Mesenchymal stem cell (in vitro differentiated cells and primary cell): ENCODE measurements at regions not wholly inside any gene's neighbourhood (a gene's known extent, or its start where the extent isn't known, plus 50 kb on each side); places are given as distances from the start of the nearest gene placed in this dataset.

Experiments used
- DNase-seq: peaks from one replicate; pipeline ENCODE4 v3.0.0-alpha.2; 2013
- H2AFZ ChIP-seq: one replicate; pipeline ENCODE4 v1.6.1; 2013; ENCODE audit warnings: low read depth, mild to moderate bottlenecking, control low read depth, inconsistent platforms, low read length, moderate library complexity
- H2AK5ac ChIP-seq: 2 replicates; pipeline ENCODE4 v1.6.1; 2013; ENCODE audit warnings: low read length, moderate library complexity, mild to moderate bottlenecking, inconsistent platforms; ENCODE audit not compliant: severe bottlenecking
- H2BK120ac ChIP-seq: one replicate; pipeline ENCODE4 v1.6.1; 2013; ENCODE audit warnings: low read depth, mild to moderate bottlenecking, inconsistent platforms, low read length, moderate library complexity
- H2BK12ac ChIP-seq, 2 experiments: one replicate each; pipeline ENCODE4 v1.6.1; 2013; ENCODE audit warnings: inconsistent platforms in 2 of 2, low read length in 2 of 2, mild to moderate bottlenecking in 2 of 2, moderate library complexity in 2 of 2, control low read depth in 1 of 2
- H2BK15ac ChIP-seq: one replicate; pipeline ENCODE4 v1.6.1; 2013; ENCODE audit warnings: mild to moderate bottlenecking, low read depth, inconsistent platforms; ENCODE audit not compliant: poor library complexity, severe bottlenecking
- H2BK5ac ChIP-seq: 2 replicates; pipeline ENCODE4 v1.6.1; 2013; ENCODE audit warnings: low read depth, mild to moderate bottlenecking, low read length, control low read depth, inconsistent platforms; ENCODE audit not compliant: poor library complexity, severe bottlenecking
- H3K14ac ChIP-seq, 2 experiments: one replicate each; pipeline ENCODE4 v1.6.1; 2013; ENCODE audit warnings: inconsistent platforms in 2 of 2, low read length in 2 of 2, control low read depth in 1 of 2, mild to moderate bottlenecking in 1 of 2, moderate library complexity in 1 of 2
- H3K18ac ChIP-seq, 2 experiments: one replicate each; pipeline ENCODE4 v1.6.1; 2013; ENCODE audit warnings: inconsistent platforms in 2 of 2, low read length in 2 of 2, control low read depth in 1 of 2, low read depth in 1 of 2, mild to moderate bottlenecking in 1 of 2
- H3K23ac ChIP-seq, 2 experiments: one replicate each; pipeline ENCODE4 v1.6.1; 2013; ENCODE audit warnings: inconsistent platforms in 2 of 2, low read length in 2 of 2, mild to moderate bottlenecking in 2 of 2, moderate library complexity in 2 of 2, control low read depth in 1 of 2
- H3K27ac ChIP-seq: 2 replicates; pipeline ENCODE4 v1.5.1; 2013; ENCODE audit warnings: mild to moderate bottlenecking, moderate library complexity, low read length, control low read depth, inconsistent platforms; ENCODE audit not compliant: poor library complexity, severe bottlenecking
- H3K27me3 ChIP-seq, 2 experiments: 2 replicates each; pipeline versions ENCODE4 v1.6.1 to v1.7.0; 2013; ENCODE audit warnings: low read length in 2 of 2, mild to moderate bottlenecking in 2 of 2, moderate library complexity in 2 of 2, control low read depth in 1 of 2, inconsistent platforms in 1 of 2; ENCODE audit not compliant: control insufficient read depth in 1 of 2, insufficient read depth in 1 of 2
- H3K36me3 ChIP-seq, 2 experiments: 2 replicates each; pipeline versions ENCODE4 v1.6.1 to v1.7.0; 2013; ENCODE audit warnings: low read length in 2 of 2, control low read depth in 1 of 2, inconsistent platforms in 1 of 2, low read depth in 1 of 2, mild to moderate bottlenecking in 1 of 2; ENCODE audit not compliant: insufficient read depth in 2 of 2, control insufficient read depth in 1 of 2
- H3K4ac ChIP-seq, 2 experiments: one replicate each; pipeline ENCODE4 v1.6.1; 2013; ENCODE audit warnings: inconsistent platforms in 2 of 2, low read length in 2 of 2, mild to moderate bottlenecking in 2 of 2, moderate library complexity in 2 of 2, control low read depth in 1 of 2, low read depth in 1 of 2
- H3K4me1 ChIP-seq: 2 replicates; pipeline ENCODE4 v1.6.1; 2013; ENCODE audit warnings: low read depth, low read length, control low read depth; ENCODE audit not compliant: control insufficient read depth, insufficient read depth
- H3K4me2 ChIP-seq: 2 replicates; pipeline ENCODE4 v1.6.1; 2013; ENCODE audit warnings: low read length, mild to moderate bottlenecking, inconsistent platforms; ENCODE audit not compliant: poor library complexity, severe bottlenecking
- H3K4me3 ChIP-seq, 2 experiments: 2 replicates each; pipeline versions ENCODE4 v1.5.1 to v1.7.0; 2013; ENCODE audit warnings: low read length in 2 of 2, mild to moderate bottlenecking in 2 of 2, control low read depth in 1 of 2, low read depth in 1 of 2; ENCODE audit not compliant: insufficient read depth in 1 of 2
- H3K79me1 ChIP-seq: replicated peaks from 2 replicates; pipeline ENCODE4 v1.6.1; 2013; ENCODE audit warnings: mild to moderate bottlenecking, control low read depth, low read length, inconsistent platforms; ENCODE audit not compliant: poor library complexity, severe bottlenecking
- H3K9ac ChIP-seq: 2 replicates; pipeline ENCODE4 v1.7.0; 2013; ENCODE audit warnings: mild to moderate bottlenecking, low read length, moderate library complexity
- H3K9me3 ChIP-seq: 2 replicates; pipeline ENCODE4 v1.7.0; 2013; ENCODE audit warnings: mild to moderate bottlenecking, low read length; ENCODE audit not compliant: control insufficient read depth
- H4K8ac ChIP-seq: one replicate; pipeline ENCODE4 v1.6.1; 2013; ENCODE audit warnings: inconsistent platforms, mild to moderate bottlenecking, low read length, moderate library complexity
- H4K91ac ChIP-seq: one replicate; pipeline ENCODE4 v1.6.1; 2013; ENCODE audit warnings: mild to moderate bottlenecking, low read length, inconsistent platforms
- WGBS: methylation state at CpG from one replicate; pipeline ENCODE4 v1.1.7; 2013; ENCODE audit warnings: mixed read lengths; 5-methylcytosine and 5-hydroxymethylcytosine counted together

DNA sequence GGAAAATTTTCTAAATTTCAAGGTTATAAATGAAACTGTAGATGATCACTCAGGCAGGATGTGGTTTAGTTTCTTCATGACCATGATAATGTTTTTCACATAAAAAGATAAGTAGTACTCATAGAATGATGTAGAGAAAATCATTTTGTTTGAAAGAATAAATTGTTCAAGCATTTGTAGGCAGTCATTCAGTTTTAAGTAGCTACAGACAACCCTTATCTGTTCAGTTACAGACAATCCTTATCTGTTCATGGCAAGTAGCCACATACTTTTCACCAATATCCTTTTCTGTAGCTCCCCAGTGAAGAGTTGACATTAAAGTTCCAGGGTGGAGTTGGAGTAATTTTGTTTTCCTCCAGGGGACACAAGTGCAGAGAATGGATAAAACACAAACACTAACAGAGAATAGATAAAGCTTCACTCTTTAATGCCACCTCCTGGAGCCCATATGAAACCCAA is 278.1 kb upstream of the TNC start:
- DNase-seq, result no peak
- Histone ChIP-seq H3K9me3 (no peaks in the 10 kb centered on the region), H4K8ac (no peak overlapping the region), H3K4me1 (peaks cover 6% of the 10 kb centered on the region), H2BK15ac (no peak overlapping the region), H4K91ac (no peak overlapping the region), H3K14ac (no peak overlapping the region), H3K36me3 (no peaks in the 10 kb centered on the region), H3K27me3 (no peaks in the 10 kb centered on the region), H3K4me3 (no peak overlapping the region), H2BK12ac (no peak overlapping the region), H3K4me2 (no peak overlapping the region), H3K79me1 (no peaks in the 10 kb centered on the region), H2BK5ac (no peak overlapping the region), H2AFZ (no peak overlapping the region), H3K18ac (no peak overlapping the region), H3K27ac (no peak overlapping the region), H3K23ac (no peak overlapping the region), H3K4ac (no peak overlapping the region), H2AK5ac (no peak overlapping the region), H2BK120ac (no peak overlapping the region), H3K9ac (no peak overlapping the region)

DNA sequence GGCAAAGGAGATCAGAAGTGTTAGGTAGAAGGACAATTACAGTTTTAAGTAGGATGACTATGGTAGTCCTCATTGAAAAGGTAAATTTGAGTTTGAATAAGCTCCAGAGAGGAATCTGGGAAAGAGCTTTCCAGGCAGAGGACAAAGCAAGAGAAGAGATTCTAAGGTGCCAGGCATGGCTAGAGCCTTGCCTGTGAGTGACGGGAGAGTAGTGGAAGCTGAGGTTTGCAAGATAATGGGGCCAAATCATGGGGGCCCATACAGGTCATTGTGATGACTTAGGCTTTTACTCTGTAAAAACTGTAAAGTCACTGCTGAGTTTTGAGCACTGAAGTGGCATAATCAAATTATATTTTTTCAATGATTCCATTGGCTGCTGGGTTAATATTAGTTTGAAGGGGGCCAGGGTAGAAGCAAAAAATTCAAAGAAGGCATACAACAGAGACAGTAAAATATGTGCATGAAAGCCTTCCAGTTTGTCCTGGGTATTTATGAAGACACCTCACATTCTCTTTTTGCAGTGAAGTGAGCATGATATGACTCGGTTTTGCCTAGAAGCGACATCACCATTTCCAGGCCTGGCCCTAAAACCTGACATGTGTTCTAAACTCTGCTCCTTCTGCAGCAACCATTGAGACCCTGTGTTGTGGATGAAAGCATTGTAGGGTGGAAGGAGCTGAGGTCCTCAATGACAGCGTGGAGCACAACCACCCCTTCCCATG is 279.8 kb upstream of the TNC start:
- Histone ChIP-seq H2AFZ (no peak overlapping the region), H3K23ac (no peak overlapping the region), H2AK5ac (peak overlapping the region; percentile 76), H3K4me2 (no peak overlapping the region), H3K14ac (no peak overlapping the region), H4K91ac (no peak overlapping the region), H2BK12ac (no peak overlapping the region), H2BK5ac (no peak overlapping the region), H3K36me3 (no peaks in the 10 kb centered on the region), H2BK120ac (no peak overlapping the region), H2BK15ac (no peak overlapping the region), H3K4me1 (peaks cover 6% of the 10 kb centered on the region), H3K9ac (no peak overlapping the region), H3K4me3 (no peak overlapping the region), H3K9me3 (no peaks in the 10 kb centered on the region), H3K79me1 (no peaks in the 10 kb centered on the region), H3K18ac (no peak overlapping the region), H4K8ac (no peak overlapping the region), H3K27ac (no peak overlapping the region), H3K27me3 (no peaks in the 10 kb centered on the region), H3K4ac (no peak overlapping the region)
- 100% methylated on average over 1 of the region's 4 CpGs for WGBS
- no peak for DNase-seq

DNA sequence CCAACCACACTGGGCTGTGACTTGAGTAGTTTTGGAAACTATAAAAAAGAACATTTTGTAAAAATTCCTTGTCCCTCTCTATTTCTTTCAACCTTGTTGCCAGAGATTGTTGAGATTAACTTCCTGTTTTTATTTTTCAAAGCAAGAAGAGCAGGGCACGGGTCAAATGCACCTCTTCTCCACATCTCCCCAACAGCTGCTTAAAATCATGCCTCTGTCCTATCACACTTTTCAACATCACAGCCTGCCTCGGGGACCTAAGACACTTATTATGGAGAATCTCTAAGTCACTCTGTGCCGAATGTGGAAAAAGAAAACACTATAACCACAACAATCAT is 280.3 kb upstream of the TNC start:
- H3K9me3 ChIP-seq, result no peaks in the 10 kb centered on the region
- peaks cover 6% of the 10 kb centered on the region for H3K4me1 ChIP-seq
- no peaks in the 10 kb centered on the region for H3K79me1 ChIP-seq
- no peak overlapping the region for H2BK5ac ChIP-seq
- no peak overlapping the region for H3K18ac ChIP-seq
- no peak for DNase-seq
- H3K4ac ChIP-seq, result no peak overlapping the region
- H2AFZ ChIP-seq, result no peak overlapping the region
- H2BK120ac ChIP-seq, result no peak overlapping the region
- H2BK15ac ChIP-seq, result no peak overlapping the region
- no peak overlapping the region for H3K23ac ChIP-seq
- peak overlapping the region; percentile 76 for H2AK5ac ChIP-seq
- H4K8ac ChIP-seq, result no peak overlapping the region
- no peak overlapping the region for H2BK12ac ChIP-seq
- no peak overlapping the region for H3K9ac ChIP-seq
- no peak overlapping the region for H3K27ac ChIP-seq
- WGBS, result 55% methylated on average over 2 of the region's 3 CpGs
- no peaks in the 10 kb centered on the region for H3K36me3 ChIP-seq
- H3K4me2 ChIP-seq, result no peak overlapping the region
- H4K91ac ChIP-seq, result no peak overlapping the region
- H3K4me3 ChIP-seq, result no peak overlapping the region
- no peak overlapping the region for H3K14ac ChIP-seq
- no peaks in the 10 kb centered on the region for H3K27me3 ChIP-seq

DNA sequence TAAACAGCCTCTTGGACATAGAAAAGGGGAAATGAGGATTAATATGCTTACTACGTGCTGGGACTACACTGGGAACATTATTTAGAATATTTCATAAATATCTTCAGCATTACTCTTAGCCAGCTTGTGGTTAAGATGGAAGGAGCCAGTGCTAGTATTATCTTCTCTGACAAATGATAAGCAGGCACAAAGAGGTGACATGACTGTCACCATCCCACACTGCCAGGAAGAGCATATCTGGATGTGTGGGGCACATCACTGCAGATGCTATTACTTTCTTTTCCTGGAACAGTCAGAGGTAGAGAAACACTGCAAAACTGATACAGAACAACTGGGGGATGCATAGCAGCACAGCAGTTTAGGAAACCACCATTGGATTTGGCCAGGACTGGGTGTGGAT is 281.0 kb upstream of the TNC start:
- Histone ChIP-seq H3K36me3 (no peaks in the 10 kb centered on the region), H2AK5ac (peak overlapping the region; percentile 25), H3K9me3 (no peaks in the 10 kb centered on the region), H3K4me1 (peaks cover 6% of the 10 kb centered on the region), H2BK5ac (no peak overlapping the region), H2AFZ (no peak overlapping the region), H4K8ac (no peak overlapping the region), H3K4me2 (no peak overlapping the region), H3K18ac (no peak overlapping the region), H3K27me3 (no peaks in the 10 kb centered on the region), H3K14ac (no peak overlapping the region), H3K23ac (no peak overlapping the region), H2BK120ac (no peak overlapping the region), H3K9ac (no peak overlapping the region), H3K4ac (no peak overlapping the region), H2BK15ac (no peak overlapping the region), H4K91ac (no peak overlapping the region), H3K27ac (no peak overlapping the region), H2BK12ac (no peak overlapping the region), H3K79me1 (no peaks in the 10 kb centered on the region), H3K4me3 (no peak overlapping the region)
- DNase-seq, result no peak
- 100% methylated on average over 1 of the region's 1 CpG for WGBS
